Erythroblast (primary cell): ENCODE measurements at regions not wholly inside any gene's neighbourhood (a gene's known extent, or its start where the extent isn't known, plus 50 kb on each side); places are given as distances from the start of the nearest gene placed in this dataset.

Source experiments
- DNase-seq, 2 experiments: peaks; one replicate each; lab custom pipeline; 2025; lab: John Stamatoyannopoulos, UW
- GATA1 ChIP-seq: IDR thresholded peaks from 2 replicates; pipeline ENCODE4 v1.6.1; 2011; ENCODE audit warnings: low read depth, mild to moderate bottlenecking, control low read depth, low read length, moderate library complexity
- POLR2A ChIP-seq: IDR thresholded peaks from 2 replicates; pipeline ENCODE4 v1.6.1; 2011; ENCODE audit warnings: mild to moderate bottlenecking, low read length

GRCh38 chr14:61881046-61881445 is 118.8 kb downstream of the SNAPC1 start:
- TF ChIP-seq POLR2A (no peak), GATA1 (no peak)
- no peak for DNase-seq

GRCh38 chr14:61884711-61885110 is 122.5 kb downstream of the SNAPC1 start:
- DNase-seq: no peak
- TF ChIP-seq GATA1 (no peak), POLR2A (no peak)

GRCh38 chr14:61885203-61885961 is 123.2 kb downstream of the SNAPC1 start:
- DNase-seq: no peak
- no peak for TF ChIP-seq POLR2A
- TF ChIP-seq GATA1: no peak

- no peak for DNase-seq
- TF ChIP-seq POLR2A (no peak), GATA1 (no peak)
These were observed 125.4 kb downstream of the SNAPC1 start for GRCh38 chr14:61887628-61888027.

GRCh38 chr14:61889914-61890351 is 127.7 kb downstream of the SNAPC1 start:
- DNase-seq: no peak
- TF ChIP-seq GATA1 (no peak), POLR2A (no peak)

GRCh38 chr14:61891170-61891569 is 128.9 kb downstream of the SNAPC1 start:
- TF ChIP-seq POLR2A (no peak), GATA1 (no peak)
- no peak for DNase-seq

GRCh38 chr14:61891810-61892209 is 129.6 kb downstream of the SNAPC1 start:
- TF ChIP-seq POLR2A (no peak), GATA1 (no peak)
- no peak for DNase-seq

- no peak for DNase-seq
- TF ChIP-seq POLR2A: no peak
- no peak for TF ChIP-seq GATA1
These were observed 131.2 kb downstream of the SNAPC1 start for GRCh38 chr14:61893371-61893940.

GRCh38 chr14:61894452-61895077 is 132.3 kb downstream of the SNAPC1 start:
- DNase-seq: peak; percentile 46 to 69
- no peak for TF ChIP-seq POLR2A
- TF ChIP-seq GATA1: no peak

GRCh38 chr14:61897300-61897699 is 135.1 kb downstream of the SNAPC1 start:
- no peak for DNase-seq
- TF ChIP-seq POLR2A: no peak
- no peak for TF ChIP-seq GATA1

GRCh38 chr14:61898568-61898967 is 136.3 kb downstream of the SNAPC1 start:
- TF ChIP-seq GATA1: no peak
- no peak for TF ChIP-seq POLR2A
- no peak for DNase-seq

- DNase-seq: no peak
- TF ChIP-seq GATA1: no peak
- no peak for TF ChIP-seq POLR2A
These were observed 137.3 kb downstream of the SNAPC1 start for GRCh38 chr14:61899497-61899896.

- no peak for DNase-seq
- TF ChIP-seq GATA1 (no peak), POLR2A (no peak)
These were observed 142.7 kb downstream of the SNAPC1 start for GRCh38 chr14:61904946-61905345.

GRCh38 chr14:61911574-61911973 is 149.4 kb downstream of the SNAPC1 start:
- DNase-seq: no peak
- TF ChIP-seq GATA1 (no peak), POLR2A (no peak)
